GM06990 (cell line): ENCODE measurements at regions not wholly inside any gene's neighbourhood (a gene's known extent, or its start where the extent isn't known, plus 50 kb on each side); places are given as distances from the start of the nearest gene placed in this dataset.

ENCODE experiments used
- DNase-seq: peaks from one replicate; pipeline ENCODE4 v3.0.0-alpha.2; 2011; ENCODE audit not compliant: insufficient read length; ENCODE audit errors: extremely low read depth
- H3K27me3 ChIP-seq: replicated peaks from 2 replicates; pipeline ENCODE4 v1.6.0; 2011; ENCODE audit warnings: low read length; ENCODE audit not compliant: control insufficient read depth, insufficient read depth
- H3K36me3 ChIP-seq: 2 replicates; pipeline ENCODE4 v1.5.1; 2011; ENCODE audit warnings: low read length; ENCODE audit not compliant: control insufficient read depth, insufficient read depth
- H3K4me3 ChIP-seq: replicated peaks from 2 replicates; pipeline ENCODE4 v1.5.1; 2011; ENCODE audit warnings: low read depth, mild to moderate bottlenecking, control low read depth, low read length
- CTCF ChIP-seq: IDR thresholded peaks from 2 replicates; pipeline ENCODE4 v1.5.1; 2011; ENCODE audit warnings: low read length, control low read depth, mild to moderate bottlenecking, inconsistent platforms; ENCODE audit not compliant: insufficient read depth, poor library complexity, severe bottlenecking

- no peak for TF ChIP-seq CTCF
- Histone ChIP-seq H3K27me3 (no peaks in the 10 kb centered on the region), H3K4me3 (no peak overlapping the region), H3K36me3 (no peaks in the 10 kb centered on the region)
- no peak for DNase-seq
Observed at GRCh38 chr1:227390525-227390924, 72.2 kb upstream of the CDC42BPA start.

- DNase-seq, result no peak
- Histone ChIP-seq H3K27me3 (no peaks in the 10 kb centered on the region), H3K4me3 (no peak overlapping the region), H3K36me3 (no peaks in the 10 kb centered on the region)
- no peak for TF ChIP-seq CTCF
Observed at GRCh38 chr1:227388214-227389168, 70.2 kb upstream of the CDC42BPA start.

- DNase-seq, result no peak
- Histone ChIP-seq H3K36me3 (no peaks in the 10 kb centered on the region), H3K4me3 (no peak overlapping the region), H3K27me3 (no peaks in the 10 kb centered on the region)
- TF ChIP-seq CTCF, result no peak
Observed at GRCh38 chr1:227379555-227379892, 61.2 kb upstream of the CDC42BPA start.

GRCh38 chr1:227378871-227379554 is 60.7 kb upstream of the CDC42BPA start:
- Histone ChIP-seq H3K27me3 (no peaks in the 10 kb centered on the region), H3K4me3 (no peak overlapping the region), H3K36me3 (no peaks in the 10 kb centered on the region)
- TF ChIP-seq CTCF, result no peak
- no peak for DNase-seq

- no peak for DNase-seq
- H3K27me3 ChIP-seq, result no peaks in the 10 kb centered on the region
- TF ChIP-seq CTCF, result no peak
- no peaks in the 10 kb centered on the region for H3K36me3 ChIP-seq
- no peak overlapping the region for H3K4me3 ChIP-seq
Observed at GRCh38 chr1:227378181-227378580, 59.9 kb upstream of the CDC42BPA start.
